ENCODE measurements at regions not wholly inside any gene's neighbourhood (a gene's known extent, or its start where the extent isn't known, plus 50 kb on each side); places are given as distances from the start of the nearest gene placed in this dataset.

DNA sequence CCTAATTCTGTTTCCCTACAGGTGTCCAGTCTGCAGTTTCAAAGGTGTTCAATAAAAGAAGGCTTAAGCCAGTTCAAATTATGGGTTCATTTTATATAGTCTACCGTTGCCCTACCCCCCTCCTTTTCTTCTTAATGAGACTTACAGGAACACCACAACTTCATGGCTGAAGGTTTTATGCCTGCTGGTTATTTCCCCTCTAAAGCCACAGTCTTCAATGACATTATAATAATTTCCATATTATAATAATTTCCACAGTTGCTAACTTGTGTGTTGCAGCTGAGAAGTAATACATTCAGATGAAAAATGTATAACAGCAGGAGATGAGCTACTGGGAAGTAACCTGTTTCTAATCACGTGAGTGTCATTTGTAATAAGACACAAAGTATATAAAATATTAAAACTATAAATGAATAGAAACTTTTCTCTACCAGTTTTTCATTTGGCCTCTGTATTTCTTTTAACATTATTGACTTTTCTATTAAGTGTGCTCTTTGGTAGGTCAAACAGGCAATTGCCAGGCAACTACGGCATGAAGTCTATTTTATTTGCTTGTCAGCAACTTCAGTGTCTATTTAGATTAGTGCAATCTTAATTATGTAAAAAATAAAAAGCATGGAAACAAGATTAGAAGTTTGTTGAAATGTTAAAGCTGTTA is 120.5 kb upstream of the HMHB1 start:
- no peak for DNase-seq

GRCh38 chr5:143687604-143688003 is 124.4 kb upstream of the HMHB1 start:
- no peak for DNase-seq

DNA sequence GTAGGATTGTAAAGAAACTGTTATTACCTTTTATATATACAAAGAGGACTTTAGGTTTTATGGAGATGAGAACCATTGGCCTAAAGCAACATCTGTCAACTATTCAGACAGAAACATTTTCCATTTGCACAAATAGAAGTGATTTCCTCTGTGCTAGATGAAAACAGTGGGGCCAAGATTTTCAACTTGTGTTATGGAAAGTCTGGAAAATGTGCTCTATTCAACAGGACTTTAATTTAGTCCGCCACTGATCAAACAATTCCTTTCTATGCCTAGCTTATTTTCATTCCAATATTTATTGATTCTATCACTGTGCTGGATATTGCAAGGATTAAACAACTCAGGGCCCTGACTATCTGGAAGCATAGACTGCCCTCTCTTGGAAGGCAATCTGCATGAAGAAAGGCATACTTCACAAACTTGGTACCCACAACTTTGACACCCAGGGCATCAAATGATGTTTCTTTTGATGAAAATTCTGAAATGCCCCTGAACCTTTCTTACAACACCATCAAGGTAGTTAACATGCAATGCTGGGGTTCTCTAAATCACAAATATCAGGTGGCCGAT is 126.6 kb upstream of the HMHB1 start:
- no peak for DNase-seq

- no peak for DNase-seq
Observed at GRCh38 chr5:143683459-143683858, 128.5 kb upstream of the HMHB1 start.

DNA sequence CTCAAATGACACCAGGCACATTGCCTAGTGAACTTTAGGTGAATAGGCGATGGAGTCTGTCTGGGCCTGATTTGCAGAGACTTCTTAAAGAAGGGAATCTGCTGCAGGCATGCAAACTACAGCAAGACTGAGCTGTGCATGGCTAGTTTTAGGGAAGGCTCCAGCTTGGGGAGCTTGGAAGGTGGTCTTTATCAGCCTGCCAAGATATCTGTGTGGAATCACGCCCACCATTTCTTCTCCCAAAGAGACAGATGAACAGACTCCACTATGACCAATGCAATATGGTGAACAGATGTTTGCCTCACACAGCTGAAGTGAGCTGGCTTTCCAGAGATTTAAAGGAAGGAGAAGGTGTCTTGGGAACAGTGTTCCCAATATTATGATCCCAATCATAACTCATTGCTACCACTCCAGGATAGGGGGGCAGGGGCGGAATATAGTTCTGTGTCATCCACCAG is 129.0 kb upstream of the HMHB1 start:
- DNase-seq = no peak

DNA sequence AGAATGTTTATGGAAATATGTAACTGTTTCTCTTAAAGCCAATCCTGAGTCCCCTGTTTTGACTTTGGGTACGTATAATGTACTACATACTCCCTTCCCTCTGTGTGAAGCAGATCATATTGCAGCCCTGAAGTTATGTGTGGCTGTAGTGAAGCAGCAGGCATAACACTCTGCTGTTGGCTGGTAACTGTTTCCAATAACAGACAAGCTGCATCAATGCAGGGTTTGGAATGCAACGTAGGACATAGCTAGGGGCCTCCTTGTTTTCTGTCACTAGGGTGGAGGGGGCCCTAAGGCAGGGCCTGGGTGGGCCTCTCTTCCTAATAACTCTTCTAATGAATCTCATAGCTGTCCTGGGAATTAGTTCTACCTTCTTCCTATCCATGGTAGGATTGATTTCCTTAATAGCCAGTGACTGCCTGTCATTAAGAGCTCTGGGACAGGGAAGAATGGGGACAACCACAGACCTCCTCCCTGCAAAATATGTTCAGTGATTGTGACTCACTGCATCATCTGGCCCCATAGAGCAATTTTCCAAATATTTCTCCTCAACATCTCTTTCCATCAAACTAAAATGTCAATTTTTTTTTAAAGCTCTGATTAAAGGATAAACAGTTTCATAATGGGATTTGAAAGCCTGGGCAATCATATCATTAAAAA is 129.6 kb upstream of the HMHB1 start:
- no peak for DNase-seq

GRCh38 chr5:143680672-143681259 is 131.2 kb upstream of the HMHB1 start:
- DNase-seq = peak; percentile 40

DNA sequence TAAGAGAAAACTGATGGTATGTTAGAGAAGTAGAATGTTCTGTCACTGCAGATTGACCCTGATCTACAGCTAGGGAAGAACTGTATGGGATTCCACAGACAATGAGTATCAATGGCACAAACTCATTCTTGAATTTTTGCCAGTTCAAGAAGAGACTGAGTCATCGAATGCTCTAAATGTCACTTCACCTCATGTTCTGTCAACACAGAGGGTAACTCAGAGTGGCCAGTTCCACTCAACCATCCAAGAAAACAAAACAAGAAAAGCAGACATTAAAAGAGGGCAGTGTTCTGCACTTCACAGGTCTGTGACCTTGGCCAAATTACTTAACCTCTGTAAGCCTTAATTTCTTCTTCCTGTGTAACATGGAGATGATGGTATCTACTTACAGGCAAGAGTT is 132.2 kb upstream of the HMHB1 start:
- DNase-seq = no peak

DNA sequence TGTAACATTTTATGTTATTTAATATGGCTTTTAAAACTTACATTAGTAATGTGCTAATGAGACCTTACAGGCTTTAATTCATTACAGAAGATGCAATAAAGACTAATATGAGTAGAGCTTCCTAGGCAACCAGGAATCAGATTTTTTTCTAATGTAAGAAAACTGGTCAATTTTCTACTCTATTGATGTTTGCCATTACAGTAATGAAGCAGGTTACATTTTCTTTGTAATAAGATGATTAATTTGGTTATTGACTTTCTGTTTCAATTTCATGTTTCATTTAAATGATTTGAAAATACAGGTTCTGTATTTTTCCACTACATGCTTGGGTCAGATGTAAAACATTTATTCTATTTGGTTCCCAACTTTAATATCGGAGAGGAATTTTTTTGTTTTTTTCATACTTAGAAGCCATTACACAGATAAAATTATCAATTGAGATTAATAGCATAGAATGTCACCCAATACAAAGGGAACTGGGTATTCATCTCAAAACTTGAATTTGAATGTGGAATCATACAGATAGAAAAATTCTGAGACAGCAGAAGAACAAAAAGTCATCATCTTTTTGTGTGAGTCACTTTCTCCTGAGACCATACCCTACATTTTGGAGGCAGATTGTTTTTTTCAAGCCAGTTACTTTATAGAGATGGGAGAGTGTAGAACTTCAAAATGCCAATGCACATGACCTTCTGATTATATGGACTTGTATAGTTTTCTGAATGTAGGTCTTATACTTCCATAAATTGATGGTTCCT is 133.6 kb upstream of the HMHB1 start:
- no peak for DNase-seq

- no peak for DNase-seq
Observed at GRCh38 chr5:143677403-143677802, 134.6 kb upstream of the HMHB1 start.

- DNase-seq = no peak
Observed at GRCh38 chr5:143676802-143677201, 135.2 kb upstream of the HMHB1 start.

GRCh38 chr5:143674469-143674786 is 137.5 kb upstream of the HMHB1 start:
- no peak for DNase-seq

GRCh38 chr5:143673676-143674468 is 138.1 kb upstream of the HMHB1 start:
- no peak for DNase-seq

DNA sequence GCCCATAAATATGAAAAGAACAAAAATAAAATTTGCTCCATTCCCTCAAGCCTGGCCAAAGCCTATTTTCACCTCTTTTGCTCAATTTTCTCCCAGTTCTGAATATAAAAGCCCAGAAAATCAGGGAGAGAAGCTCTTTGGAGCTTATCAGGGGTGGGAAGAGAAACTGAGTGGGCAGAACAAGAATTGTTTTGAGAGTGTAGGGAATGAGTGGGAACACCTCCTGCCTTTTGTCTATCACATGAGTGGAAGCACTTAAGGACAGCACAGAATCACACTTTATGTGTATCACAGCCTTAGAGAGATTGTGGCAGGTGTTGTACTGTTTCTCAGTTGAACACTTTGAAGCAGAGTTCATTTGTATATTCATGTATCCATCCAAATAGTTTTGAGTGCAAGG is 139.2 kb upstream of the HMHB1 start:
- no peak for DNase-seq

- DNase-seq = no peak
Observed at GRCh38 chr5:143671674-143672569, 140.0 kb upstream of the HMHB1 start.

GRCh38 chr5:143671021-143671420 is 140.9 kb upstream of the HMHB1 start:
- no peak for DNase-seq

- DNase-seq = no peak
Observed at GRCh38 chr5:143665866-143666265, 146.1 kb upstream of the HMHB1 start.

- DNase-seq = no peak
Observed at GRCh38 chr5:143664623-143665022, 147.3 kb upstream of the HMHB1 start.

DNA sequence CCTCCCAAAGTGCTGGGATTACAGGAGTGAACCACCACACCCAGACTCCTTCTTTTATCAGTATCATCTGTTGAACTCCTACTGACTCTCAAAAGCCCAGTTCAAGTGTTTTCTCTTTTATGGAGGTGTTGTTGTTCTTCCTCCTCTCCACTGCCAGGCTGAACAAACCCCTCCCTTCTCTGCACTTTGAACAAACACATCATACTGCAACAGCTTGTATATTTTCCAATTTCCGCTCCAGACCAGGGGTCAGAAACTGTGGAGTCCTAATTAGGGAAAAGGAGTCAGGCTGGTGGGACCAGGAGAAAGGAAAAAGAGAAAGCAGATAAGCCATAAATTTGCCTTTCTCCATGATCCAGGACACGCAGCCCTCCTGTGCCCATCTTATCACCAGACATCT is 148.1 kb upstream of the HMHB1 start:
- no peak for DNase-seq

DNA sequence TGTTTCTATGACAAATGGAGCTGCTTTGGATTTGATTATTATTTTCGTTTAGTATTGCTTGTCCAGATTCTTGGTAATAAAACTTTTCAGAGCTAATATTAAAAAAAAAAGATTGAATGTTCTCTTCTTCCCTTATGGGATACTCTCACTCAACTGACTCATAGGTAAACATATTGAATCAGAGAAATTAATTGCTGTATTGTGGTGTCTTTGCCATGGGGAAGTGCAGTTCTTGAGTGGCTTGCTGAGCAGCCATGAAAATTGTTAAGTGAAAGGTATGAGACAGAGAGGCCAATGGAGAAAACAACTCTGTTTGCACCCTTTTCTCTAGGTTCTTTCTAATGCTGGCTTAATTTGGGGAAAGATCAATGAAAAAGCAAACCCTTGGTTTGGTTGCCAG is 149.9 kb upstream of the HMHB1 start:
- no peak for DNase-seq

- no peak for DNase-seq
Observed at GRCh38 chr5:143660625-143661024, 151.3 kb upstream of the HMHB1 start.

Data from NCI-H748 treated with DMSO at 0.1 percent for 48 hours (cell line).